Effector CD4-positive, alpha-beta T cell (primary cell): ENCODE measurements at regions not wholly inside any gene's neighbourhood (a gene's known extent, or its start where the extent isn't known, plus 50 kb on each side); places are given as distances from the start of the nearest gene placed in this dataset.
"Not testable (repeated sequence)": the region's sequence is repeated elsewhere in the genome, so short reads cannot be mapped to it uniquely, and the experiment has no call there.

ENCODE experiments used
- DNase-seq: peaks from one replicate; pipeline ENCODE4 v3.0.0-alpha.2; 2020

DNA sequence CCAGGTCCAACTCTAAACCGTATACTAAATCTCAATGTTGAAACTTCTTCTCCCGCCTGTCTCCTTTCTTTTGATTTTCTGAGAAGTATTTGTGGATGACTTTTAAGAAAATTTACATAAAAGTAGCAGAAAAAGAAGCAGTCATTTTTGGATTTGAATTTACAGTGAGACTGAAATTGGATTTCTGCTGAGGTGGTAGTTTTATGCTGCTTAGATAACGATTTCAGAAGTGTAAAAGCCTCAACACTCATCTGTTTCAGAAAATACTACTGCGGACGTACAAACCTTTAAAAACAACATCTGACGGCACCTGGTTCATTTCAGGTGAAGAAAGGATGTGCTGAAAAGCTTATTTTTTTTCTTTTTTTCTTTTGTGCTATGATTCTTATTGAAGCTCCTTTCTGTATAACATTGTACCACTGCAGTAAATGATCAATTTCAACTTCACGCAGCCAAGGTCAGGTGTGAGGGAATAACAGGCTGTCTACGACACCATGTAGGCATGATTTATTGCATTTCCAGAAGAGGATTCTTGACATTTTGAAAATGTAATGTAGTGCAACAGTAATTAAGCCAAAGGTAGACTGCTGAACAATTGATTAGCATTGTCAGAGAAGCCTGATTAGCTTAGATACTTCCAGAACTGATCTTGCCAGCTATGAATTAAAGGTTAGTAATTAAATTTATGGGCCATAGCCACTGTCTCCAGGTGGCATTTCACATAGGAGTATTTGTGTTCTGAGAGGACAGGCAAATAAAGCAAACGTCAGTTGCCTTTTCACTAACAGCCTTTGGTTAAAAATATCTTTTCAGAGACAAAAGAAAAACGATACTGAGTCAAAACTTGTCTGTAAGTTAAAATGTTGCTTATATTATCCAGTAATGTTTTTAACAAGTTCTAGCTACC is 134.6 kb upstream of the KBTBD8 start:
- no peak for DNase-seq

DNA sequence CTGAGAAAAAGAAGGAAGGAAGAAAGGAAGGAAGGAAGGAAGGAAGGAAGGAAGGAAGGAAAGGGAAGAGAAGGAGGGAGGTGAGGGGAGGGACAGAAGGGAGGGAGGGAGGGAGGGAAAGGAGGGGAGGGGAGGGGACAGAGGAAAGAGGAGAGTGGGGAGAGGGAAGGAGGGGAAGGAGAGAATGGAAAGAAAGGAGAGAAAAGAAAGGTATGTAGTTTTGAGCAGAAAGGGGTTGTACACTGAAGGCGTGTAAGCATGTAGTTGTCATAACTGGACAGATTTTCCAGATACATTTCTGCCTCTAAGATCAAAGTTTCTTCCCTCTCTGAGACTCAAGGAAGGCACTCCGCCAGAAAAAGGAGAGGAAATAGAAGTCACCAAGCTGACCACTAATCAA is 113.4 kb upstream of the KBTBD8 start:
- no peak for DNase-seq

DNA sequence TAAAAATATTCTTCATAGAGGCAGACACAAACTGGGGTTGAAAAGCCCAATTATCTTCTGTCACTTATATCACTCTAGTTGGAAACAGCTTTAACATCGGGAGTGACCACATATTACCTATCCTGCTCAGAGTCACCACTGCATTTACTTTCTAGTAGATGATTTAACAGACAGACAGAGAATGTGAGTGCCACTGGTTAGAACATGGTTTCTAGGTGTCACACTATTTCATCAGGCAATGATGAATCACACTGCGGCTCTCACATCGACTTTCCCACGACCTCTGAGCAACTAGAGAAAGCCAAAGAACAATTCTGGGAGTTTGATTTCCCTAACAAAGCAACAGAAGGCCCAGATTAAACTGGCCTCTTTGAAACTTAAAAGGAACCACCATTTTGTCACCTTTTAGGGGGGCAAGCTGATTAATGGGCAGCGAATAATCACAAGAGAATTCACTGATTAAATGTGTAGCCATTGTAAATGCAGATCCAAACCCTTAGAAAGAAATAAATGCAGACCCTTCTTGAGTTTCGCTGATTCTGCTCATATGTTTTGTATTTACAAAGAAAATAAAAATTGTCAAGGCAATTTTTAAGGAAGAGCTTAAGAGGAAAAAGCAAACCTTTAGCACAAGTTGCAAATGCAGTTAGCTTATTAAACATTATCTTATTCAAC is 112.6 kb upstream of the KBTBD8 start:
- no peak for DNase-seq

DNA sequence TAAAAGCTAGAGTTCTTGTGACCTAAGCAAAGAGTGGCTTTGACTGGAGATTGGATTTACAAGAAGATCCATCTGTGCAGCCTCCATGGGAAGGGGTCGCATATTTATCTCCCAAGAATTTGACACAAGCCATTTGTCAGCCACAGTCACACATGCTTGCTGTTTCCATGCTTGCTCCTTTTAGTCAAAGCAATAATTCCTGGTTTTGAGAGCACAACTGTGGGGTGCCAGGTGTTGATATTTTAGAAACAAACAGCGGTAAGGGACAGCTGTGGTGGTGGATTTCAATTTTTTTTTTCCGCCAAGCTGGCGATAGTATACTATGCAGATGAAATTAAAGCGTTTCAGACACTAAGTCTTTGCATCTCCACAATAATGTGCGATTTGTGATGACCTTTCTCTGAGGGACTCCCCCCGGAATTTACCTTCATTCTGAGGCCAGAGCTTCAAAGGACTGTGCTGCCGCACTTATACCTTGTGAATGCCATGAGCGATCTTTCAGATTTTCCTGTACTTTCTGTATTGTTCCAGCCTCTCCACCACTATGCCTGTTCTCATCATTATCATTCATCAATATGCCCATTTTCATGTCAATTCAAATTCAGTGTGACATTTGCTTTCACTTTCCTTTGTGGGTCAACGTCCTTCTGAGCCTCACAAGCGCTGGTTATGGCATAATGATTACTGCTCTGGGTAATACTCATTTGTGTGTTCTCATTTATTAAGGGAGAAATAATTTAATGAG is 108.2 kb upstream of the KBTBD8 start:
- no peak for DNase-seq

DNA sequence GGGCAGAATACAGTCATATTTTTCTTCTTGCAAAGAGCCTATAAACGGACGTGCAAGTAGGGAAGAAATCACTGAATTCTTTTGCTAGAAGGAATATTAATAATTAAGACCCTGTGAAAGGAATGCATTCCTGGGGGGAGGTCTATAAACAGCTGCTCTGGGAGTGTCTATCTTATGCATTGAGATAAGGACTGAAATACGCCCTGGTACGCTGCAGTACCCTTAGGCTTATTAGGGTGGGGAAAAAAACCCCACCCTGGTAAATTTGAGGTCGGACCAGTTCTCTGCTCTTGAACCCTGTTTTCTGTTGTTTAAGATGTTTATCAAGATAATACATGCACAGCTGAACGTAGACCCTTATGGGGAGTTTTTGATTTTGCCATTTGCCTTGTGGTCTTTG is 100.0 kb upstream of the KBTBD8 start:
- no peak for DNase-seq

DNA sequence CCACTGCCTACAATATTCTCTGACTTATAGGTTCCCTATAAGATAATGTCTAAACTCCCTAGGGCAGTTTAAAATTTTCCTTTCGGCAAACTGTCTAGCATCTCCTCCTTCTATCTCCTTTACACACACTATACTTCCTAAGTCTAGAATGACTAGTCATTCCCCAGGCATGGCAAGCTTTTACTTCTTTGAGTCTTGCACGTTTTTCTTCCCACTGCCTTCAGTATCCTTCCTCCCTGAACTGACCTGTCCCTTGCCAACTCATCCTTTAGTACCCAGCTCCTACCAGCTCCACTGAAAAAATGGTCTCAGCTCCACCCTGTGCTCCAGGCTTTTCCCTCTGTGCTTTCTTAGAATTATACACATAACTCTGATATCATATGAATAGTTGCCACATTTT is 93.8 kb upstream of the KBTBD8 start:
- DNase-seq: no peak

DNA sequence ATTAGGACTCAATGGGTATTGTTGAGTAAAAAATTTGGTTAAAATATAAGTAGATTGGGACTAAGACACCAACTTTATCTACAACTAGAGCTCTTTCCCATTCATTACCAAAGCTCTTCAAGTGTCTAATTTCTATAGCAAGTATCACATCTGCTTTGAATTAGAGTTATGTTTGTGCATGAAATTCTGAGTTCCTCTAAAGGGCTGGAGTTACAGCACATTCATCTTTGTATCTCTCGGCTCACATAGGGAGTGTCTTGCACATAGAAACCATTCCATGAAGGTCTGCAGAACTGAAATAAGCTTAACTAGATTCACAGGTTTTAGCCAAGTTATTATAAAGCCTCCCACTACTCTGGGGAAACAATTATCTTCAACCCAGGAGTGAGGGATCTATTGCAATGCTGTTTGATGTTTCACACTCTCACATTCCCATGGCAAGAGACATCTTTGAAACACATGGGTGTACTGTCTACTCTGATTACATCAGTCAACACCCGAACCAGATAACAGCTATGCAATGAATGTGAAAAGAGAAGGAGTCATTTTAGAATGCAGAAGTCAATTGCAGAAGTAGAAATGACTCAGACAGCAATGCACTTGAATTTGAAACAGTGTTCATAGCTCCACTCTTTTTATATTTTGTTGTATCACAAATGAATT is 93.1 kb upstream of the KBTBD8 start:
- no peak for DNase-seq

DNA sequence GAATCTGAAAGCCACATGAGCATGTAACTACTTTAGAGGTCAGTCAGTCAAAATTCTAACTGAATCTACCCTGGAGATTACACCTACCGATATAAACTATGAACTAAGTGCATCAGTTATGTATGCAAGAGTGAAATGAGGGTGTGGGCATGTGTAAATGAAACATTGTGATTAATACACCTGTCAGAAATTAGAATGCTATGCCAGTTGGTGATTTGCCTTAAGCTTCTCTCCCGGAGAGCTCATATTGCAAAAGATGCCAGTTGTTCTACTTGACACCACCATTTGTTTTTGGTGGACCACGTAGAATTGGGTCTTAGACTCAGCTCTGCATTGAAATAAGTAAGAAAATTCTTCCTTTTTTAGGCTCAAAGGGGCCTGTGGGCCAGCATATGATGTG is 91.0 kb upstream of the KBTBD8 start:
- no peak for DNase-seq

DNA sequence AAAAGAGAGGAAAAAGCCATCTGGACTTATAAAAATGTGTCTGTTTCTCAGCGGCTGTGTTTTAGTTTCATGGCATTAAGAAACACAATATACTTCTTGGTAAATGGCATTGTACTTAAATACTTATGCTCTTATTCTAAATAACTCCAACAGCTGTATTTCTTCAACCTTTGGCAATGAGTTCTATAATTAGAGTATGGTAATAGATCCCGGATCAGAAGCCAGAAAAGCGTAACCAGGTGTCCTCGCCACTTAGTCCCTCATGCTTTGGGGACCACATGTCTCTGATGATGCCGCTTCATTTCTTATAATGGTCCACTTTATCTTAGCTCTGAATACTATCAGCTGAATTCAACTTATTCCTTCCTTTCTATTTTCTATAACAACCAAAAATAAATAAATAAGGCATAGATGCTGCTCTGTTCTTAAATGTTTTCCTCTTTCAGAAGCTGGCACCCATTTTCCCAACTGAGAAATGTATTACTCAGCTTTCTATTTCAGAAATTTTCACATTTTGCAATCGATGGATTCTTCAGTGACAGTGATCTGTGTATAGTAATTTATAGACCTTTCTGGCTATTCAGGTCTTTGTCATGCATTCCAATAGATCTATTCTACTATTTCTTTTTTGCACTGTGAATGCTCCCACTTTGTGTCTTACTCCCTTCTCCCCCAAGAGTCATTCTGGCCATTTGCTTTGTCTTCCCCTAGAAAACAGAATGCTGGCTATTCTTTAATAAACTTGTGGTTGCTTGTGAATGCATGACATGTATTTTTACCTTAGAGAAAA is 87.6 kb upstream of the KBTBD8 start:
- no peak for DNase-seq

DNA sequence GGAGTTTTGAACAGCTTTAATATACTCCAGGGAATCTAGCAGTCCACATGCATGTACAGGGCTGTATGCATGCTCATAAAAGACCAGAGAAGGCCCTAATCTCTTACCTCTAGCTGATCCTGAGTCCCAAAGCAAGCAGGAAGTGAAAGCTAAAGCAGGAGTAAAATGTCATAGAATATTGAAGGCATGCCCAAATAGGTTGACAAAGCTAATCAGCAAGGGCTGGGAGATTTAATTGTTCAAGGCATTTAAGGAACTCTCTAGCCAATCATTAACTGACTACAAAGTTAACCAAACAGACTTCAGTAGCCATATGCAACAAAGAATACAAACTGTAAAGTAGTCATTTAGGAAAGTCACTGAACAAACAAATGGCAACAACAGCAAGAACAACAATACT is 85.8 kb upstream of the KBTBD8 start:
- no peak for DNase-seq

DNA sequence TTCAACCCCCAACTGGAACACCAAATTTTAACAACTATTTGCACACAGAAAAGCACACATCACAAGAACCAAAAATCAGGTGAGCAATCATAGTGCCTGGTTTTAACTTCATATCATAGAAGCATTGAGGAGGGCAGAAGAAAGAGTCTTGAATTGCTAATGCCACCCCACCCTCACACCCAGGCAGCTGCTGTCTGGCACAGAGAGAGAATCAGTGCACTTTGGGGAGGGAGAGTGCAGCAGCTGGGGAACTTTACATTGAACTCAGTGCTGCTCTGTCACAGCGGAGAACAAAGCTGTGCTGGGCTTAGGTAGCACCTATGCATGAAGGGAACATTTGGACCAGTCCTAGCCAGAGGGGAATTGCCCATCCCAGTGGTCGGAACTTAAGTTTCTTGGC is 76.0 kb upstream of the KBTBD8 start:
- no peak for DNase-seq

DNA sequence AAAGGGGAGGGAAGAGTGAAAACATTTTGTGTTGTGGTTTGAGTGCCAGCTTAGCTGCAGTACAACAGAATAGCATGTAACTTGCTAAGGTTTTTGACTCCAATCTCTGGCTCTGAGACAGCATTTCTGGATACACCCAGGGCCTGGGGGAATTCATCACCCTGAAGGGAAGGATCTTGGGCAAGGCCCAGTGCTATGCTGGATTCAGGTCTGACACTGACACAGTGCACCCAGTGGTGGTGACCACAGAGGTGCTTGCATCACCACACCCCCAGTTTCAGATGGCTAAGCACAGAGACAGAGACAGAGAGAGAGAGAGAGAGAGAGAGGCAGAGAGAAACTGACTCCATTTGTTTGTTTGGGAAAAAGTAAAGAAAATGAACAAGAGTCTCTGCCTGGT is 74.1 kb upstream of the KBTBD8 start:
- no peak for DNase-seq

DNA sequence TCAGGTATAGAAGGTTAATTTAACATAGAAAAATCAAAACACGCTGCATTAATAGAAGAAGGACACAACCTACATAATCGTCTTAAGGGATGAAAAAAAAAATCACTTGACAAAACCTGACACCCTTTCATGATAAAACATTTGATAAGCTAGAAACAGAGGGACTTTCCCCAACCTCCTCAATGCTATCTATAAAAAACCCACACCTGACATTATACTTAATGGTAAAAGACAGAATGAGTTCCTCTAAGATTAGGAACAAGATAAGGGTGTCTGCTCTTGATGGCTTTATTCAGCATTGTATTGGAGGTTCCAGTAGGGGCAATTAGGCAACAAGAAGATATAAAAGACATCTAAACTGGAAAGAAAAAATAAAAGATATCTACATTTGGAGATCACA is 69.9 kb upstream of the KBTBD8 start:
- DNase-seq: no peak

DNA sequence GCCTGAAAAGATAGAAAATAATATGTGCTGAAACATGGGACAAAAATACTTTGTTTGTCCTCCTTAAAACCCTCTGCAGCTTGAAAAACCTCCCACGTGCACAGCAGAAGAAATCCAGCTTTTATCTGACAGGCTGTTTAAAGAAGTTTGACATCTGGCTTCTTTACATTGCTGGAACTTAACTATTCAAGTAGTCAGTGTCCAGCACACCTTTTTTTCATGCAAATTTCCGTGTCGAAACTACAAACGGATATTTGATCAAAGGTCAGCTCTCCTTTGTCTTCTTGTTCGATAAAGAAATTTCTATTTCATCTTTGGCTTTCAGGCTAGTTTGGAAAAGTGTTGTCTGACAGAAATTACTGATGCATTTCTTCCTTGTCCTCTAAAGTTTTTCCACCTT is 66.8 kb upstream of the KBTBD8 start:
- DNase-seq: no peak

DNA sequence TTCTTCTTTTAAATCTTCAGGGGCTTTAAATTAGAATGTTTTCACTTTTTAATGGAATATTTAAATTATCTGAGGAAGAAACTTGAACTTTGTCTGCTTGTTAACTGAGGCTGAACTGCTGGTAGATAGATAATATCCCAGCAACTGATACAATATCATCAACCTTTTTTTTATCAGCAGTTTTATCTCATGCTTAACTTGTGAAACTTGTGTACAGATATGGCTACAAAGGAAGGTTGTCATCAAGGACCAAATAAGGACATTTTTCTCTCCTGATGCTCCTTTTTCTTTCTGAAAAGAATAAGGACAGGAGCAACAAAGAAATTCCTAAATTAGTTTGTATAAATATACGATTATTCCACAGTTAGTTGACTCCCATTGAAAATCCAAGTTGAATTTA is 66.4 kb upstream of the KBTBD8 start:
- no peak for DNase-seq

DNA sequence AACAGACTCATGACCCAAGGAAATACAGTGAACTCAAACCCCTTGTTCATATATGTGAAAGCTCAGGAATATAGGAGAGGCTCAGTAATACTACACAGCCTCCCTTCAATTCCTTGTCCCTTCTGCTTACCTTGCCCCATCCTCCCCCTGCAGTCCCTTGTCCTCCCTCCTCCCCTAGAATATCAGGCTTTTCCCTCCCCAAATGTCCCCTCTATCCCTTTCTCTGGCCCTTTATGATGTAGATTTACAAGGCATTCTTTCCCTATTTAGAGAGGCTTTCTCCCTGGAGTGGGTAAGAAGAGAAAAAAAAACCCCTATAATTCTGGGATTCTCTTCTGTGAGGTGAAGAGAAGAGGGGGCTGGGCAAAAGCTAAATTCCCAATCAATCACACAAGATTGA is 64.9 kb upstream of the KBTBD8 start:
- no peak for DNase-seq

DNA sequence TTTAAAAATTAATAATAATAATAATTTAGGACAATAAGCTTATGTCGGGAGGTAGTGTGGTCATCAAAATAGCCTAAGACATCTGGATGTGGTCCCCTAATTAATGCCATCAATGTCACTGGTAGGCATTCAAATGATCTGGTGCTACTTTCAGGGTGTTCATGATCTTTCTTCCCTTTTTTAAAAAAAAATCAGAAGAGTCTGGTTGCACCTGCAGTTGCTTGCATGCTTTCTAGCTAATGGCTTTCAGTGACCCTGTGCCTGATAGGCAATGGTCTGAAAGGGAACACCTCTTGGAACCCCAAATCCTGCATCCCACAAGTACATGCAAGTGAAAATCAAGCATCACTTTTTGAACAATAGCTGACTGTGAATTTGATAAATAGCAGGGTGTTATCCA is 64.1 kb upstream of the KBTBD8 start:
- DNase-seq: no peak

DNA sequence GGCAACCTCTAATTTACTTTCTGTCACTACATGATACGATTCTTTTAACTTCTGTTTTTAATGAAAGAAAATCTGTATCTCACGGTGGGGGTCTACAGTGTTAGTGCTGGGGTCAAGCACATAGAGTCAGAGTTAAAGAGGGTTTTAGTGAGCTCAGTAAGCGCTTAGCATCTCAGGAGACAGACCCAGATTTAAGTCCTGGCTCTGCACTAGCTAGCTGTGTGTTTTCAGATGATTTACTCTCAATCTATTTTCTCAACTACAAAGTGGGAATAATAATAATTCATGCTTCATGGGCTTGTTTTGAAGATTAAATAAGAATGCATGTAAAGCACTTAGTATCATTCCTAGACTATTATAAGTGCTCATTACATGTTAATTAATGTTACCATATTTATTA is 63.4 kb upstream of the KBTBD8 start:
- no peak for DNase-seq

DNA sequence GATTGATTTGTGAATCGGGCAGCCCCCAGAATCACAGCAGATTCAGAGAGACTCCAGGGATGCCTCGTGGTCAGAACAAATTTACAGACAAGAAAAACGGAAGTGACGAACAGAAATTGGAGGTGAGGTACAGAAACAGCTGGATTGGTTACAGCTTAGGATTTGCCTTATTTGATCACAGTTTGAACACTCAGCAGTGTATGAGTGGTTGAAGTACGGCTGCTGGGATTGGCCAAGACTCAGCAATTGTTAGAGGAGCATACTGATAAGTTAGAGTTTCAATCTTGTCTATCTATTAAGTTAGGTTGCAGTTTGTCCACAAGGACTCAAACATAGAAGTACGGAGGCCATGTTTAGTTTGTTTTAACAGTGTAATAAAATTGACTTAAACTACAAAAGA is 61.1 kb upstream of the KBTBD8 start:
- not testable (repeated sequence) for DNase-seq

DNA sequence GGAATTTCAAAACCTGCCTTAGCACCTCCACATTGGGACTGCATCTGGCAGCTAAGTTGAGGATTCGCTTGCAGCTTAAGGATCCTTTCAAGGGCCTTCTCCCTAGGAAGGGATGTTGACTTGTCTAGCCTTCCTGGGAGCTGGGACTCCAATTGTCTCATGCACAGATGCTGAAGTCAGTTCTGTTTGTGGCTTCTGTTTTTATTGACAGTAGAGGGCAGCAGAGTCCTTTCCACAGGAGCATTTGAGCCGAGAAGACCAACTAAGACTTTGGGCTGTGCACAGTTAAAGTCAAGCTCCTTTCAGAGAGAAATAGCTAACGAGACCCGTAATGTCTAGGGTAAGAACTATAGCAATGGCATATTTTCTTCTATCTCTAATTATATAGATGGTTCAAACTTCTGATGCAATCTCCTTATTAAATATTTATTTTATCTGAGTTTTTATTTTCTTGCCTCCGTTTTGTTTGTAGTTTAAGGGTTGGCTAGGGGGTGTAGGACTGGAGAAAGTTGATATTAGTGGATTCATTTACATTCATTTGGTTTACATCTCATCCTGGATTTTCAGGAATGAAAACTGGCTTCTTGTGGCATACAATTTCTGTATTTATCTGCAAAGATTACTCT is 59.7 kb upstream of the KBTBD8 start:
- DNase-seq: no peak

DNA sequence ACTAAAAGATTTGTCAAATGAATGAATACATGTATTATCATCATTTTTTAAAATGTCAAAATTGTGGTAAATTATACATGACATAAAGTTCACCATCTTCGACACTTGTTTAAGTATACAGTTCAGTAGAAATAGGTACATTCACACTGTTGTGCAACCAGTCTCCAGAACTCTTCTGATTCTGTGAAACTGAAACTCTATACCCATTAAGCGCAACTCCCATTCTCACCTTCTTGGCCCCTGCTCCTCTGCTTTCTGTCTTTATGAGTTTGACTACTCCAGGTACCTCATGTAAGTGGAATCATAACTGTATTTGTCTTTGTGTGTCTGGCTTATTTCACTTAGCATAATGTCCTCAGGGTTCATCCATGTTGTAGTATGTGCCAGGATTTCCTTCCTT is 50.1 kb upstream of the KBTBD8 start:
- DNase-seq: no peak
